K562 (cell line): ENCODE measurements at regions not wholly inside any gene's neighbourhood (a gene's known extent, or its start where the extent isn't known, plus 50 kb on each side); places are given as distances from the start of the nearest gene placed in this dataset.

Source experiments
- ATAC-seq: fragments of 200-7000 bp; cut with Tn5 transposase; 3 replicates; pipeline ENCODE4 v1.9.1; 2020; ENCODE audit warnings: moderate library complexity
- BruUV-seq: library from RNA; stranded (reverse); fragments of 400-500 nt; replicated peaks from 2 replicates; lab custom pipeline; 2021; lab: Mats Ljungman, UMichigan
- CTCF ChIA-PET: fragments of 300-600 bp; formaldehyde crosslinking; extraction: SDS; loops from one replicate; lab custom pipeline; 2021; ENCODE audit warnings: low intra/inter-chr PET ratio; lab: Yijun Ruan, JAX
- POLR2A ChIA-PET: fragments of 300-600, 350-650 bp; sonication (Branson Sonifier 250); formaldehyde crosslinking; extraction: SDS; loops from one replicate; lab custom pipeline; 2021; ENCODE audit warnings: antibody characterized with exemption, inconsistent platforms; lab: Yijun Ruan, JAX
- DNase-seq, 4 experiments: peaks; one replicate each; pipeline versions ENCODE4 v3.0.0 to v3.0.0-alpha.2; 2011 to 2018; ENCODE audit warnings: low spot score in 3 of 4, mixed read lengths in 3 of 4; ENCODE audit errors: extremely low read depth in 1 of 4
- FAIRE-seq: peaks from 2 replicates; lab custom pipeline; 2011; peaks lifted over from hg19 to GRCh38; lab: Jason Lieb, UNC
- H2AFZ ChIP-seq: 2 replicates; pipeline ENCODE4 v1.6.0; 2011; ENCODE audit warnings: low read depth, low read length, control low read depth, inconsistent platforms
- H3K27ac ChIP-seq: fragments of 200-600 bp; 3 replicates; pipeline ENCODE4 v1.8.0; 2011; ENCODE audit warnings: low read depth, mild to moderate bottlenecking, control low read depth, inconsistent platforms, low read length, moderate library complexity, mixed read lengths; ENCODE audit errors: extremely low read depth
- H3K27me3 ChIP-seq, 2 experiments: fragments of 300-600 bp in 1 of 2; 2 replicates in 1 of 2; 3 replicates in 1 of 2; pipeline versions ENCODE4 v1.6.0 to v1.8.0; 2011; ENCODE audit warnings: inconsistent platforms in 2 of 2, low read length in 2 of 2, mild to moderate bottlenecking in 1 of 2, mixed read lengths in 1 of 2, moderate library complexity in 1 of 2; ENCODE audit not compliant: control insufficient read depth in 2 of 2, insufficient read depth in 2 of 2
- H3K36me3 ChIP-seq: fragments of 300-600 bp; 3 replicates; pipeline ENCODE4 v1.8.0; 2011; ENCODE audit warnings: mild to moderate bottlenecking, low read length, inconsistent platforms; ENCODE audit not compliant: control insufficient read depth, insufficient read depth
- H3K4me1 ChIP-seq, 2 experiments: fragments of 200-600 bp in 1 of 2; replicated peaks in 1 of 2; 2 replicates in 1 of 2; 3 replicates in 1 of 2; pipeline versions ENCODE4 v1.5.1 to v1.8.0; 2011; ENCODE audit warnings: inconsistent platforms in 2 of 2, low read length in 2 of 2, mild to moderate bottlenecking in 1 of 2, mixed read lengths in 1 of 2, moderate library complexity in 1 of 2; ENCODE audit not compliant: control insufficient read depth in 2 of 2, insufficient read depth in 2 of 2
- H3K4me2 ChIP-seq: 2 replicates; pipeline ENCODE4 v1.6.1; 2011; ENCODE audit warnings: low read length, control low read depth, inconsistent platforms, mixed read lengths; ENCODE audit not compliant: insufficient read depth
- H3K4me3 ChIP-seq: fragments of 200-600 bp; sonication (generic), shearing (Covaris generic); 2 replicates; pipeline ENCODE4 v1.5.1; 2016; ENCODE audit warnings: control low read depth, inconsistent platforms
- H3K79me2 ChIP-seq: fragments of 200-600 bp; 3 replicates; pipeline ENCODE4 v1.8.0; 2011; ENCODE audit warnings: low read length, inconsistent platforms; ENCODE audit not compliant: control insufficient read depth, insufficient read depth
- H3K9ac ChIP-seq, 2 experiments: 2 replicates each; pipeline versions ENCODE4 v1.6.0 to v1.6.1; 2011; ENCODE audit warnings: low read depth in 2 of 2, low read length in 2 of 2, control low read depth in 1 of 2, inconsistent platforms in 1 of 2, mild to moderate bottlenecking in 1 of 2, mixed read lengths in 1 of 2; ENCODE audit not compliant: insufficient read depth in 1 of 2
- H3K9me1 ChIP-seq: one replicate; pipeline ENCODE4 v1.6.0; 2011; ENCODE audit warnings: inconsistent platforms, mild to moderate bottlenecking, low read length, moderate library complexity; ENCODE audit not compliant: control insufficient read depth, insufficient read depth
- H3K9me3 ChIP-seq: replicated peaks from 2 replicates; pipeline ENCODE4 v1.5.1; 2011; ENCODE audit warnings: low read depth, low read length, inconsistent platforms; ENCODE audit not compliant: control insufficient read depth, insufficient read depth
- H4K20me1 ChIP-seq: replicated peaks from 2 replicates; pipeline ENCODE4 v1.6.1; 2011; ENCODE audit warnings: low read length, inconsistent platforms, mixed read lengths; ENCODE audit not compliant: control insufficient read depth, insufficient read depth
- ESRRA ChIP-seq: fragments of 450-650 bp; IDR thresholded peaks from 2 replicates; pipeline ENCODE4 v1.6.1; 2014; ENCODE audit warnings: low read depth, mild to moderate bottlenecking, moderate library complexity, borderline replicate concordance
- L3MBTL2 ChIP-seq: fragments of 450-650 bp; IDR thresholded peaks from 2 replicates; pipeline ENCODE4 v1.6.1; 2016; ENCODE audit warnings: mild to moderate bottlenecking, moderate library complexity
- MCM3 ChIP-seq: fragments of 450-650 bp; IDR thresholded peaks from 2 replicates; pipeline ENCODE4 v1.6.1; 2016
- POLR2AphosphoS2 ChIP-seq: IDR thresholded peaks from 2 replicates; pipeline ENCODE4 v1.6.1; 2012; ENCODE audit warnings: low read length, improper control_type of control experiment
- RAD51 ChIP-seq: fragments of 450-650 bp; IDR thresholded peaks from 2 replicates; pipeline ENCODE4 v1.7.1; 2016; ENCODE audit warnings: low read depth, mild to moderate bottlenecking, borderline replicate concordance
- RBBP5 ChIP-seq: fragments of 200-600 bp; sonication (generic); IDR thresholded peaks from 2 replicates; pipeline ENCODE4 v1.6.1; 2012; ENCODE audit warnings: borderline replicate concordance, mild to moderate bottlenecking, low read length, control low read depth, inconsistent platforms; ENCODE audit not compliant: insufficient read depth, poor library complexity, severe bottlenecking
- WGBS: fragments of 100-300 bp; shearing (Covaris generic); methylation state at CpG from one replicate; pipeline ENCODE4 v1.1.6; 2016; ENCODE audit warnings: low coverage, mixed read lengths; ENCODE audit not compliant: insufficient coverage; ENCODE audit errors: missing lambda C conversion rate; 5-methylcytosine and 5-hydroxymethylcytosine counted together
- in situ Hi-C: fragments of 300-500 bp; cut with MboI; formaldehyde crosslinking; loops from 4 replicates; pipeline ENCODE4 v1.15.0; 2018; ENCODE audit warnings: inconsistent platforms, mixed read lengths
- intact Hi-C: fragments of 100-400 bp; cut with micrococcal nuclease; formaldehyde crosslinking; loops from 2 replicates; pipeline ENCODE4 v1.14.2; 2022
- TF ChIP-seq, protein P1 (sequence below): sonication (generic); formaldehyde crosslinking; IDR thresholded peaks from 2 replicates; pipeline ENCODE4 v1.8.1; 2023; ENCODE audit warnings: mild to moderate bottlenecking, missing genetic modification reagents

DNA sequence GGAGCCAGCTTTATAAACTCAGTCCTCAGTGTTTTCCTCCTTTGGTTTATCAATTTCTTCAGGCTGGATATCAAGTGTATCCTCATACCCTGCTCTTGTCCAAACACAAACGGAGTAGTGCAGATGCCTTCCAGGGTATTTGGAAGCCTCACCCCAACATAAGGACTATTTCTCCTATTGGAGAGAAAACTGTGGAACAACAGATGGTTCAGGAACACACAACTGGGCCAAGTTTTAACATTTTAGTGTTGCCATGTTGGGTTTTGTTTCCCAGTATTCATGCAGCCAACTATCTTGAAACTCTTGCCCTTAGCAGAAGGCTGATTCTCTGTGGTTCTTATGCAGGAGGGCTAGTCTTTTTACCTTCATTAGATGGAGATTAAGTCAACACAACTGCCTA is 398.1 kb downstream of the GABRB3 start:
- FAIRE-seq (no peak), ATAC-seq (no peak), DNase-seq (no peak)
- H4K20me1 ChIP-seq, result no peaks in the 10 kb centered on the region
- no peak overlapping the region for H3K9ac ChIP-seq
- ChIA-PET POLR2A (no interaction called here), CTCF (no interaction called here)
- BruUV-seq, result no TSS peak
- H3K79me2 ChIP-seq, result no peaks in the 10 kb centered on the region
- H3K4me2 ChIP-seq, result no peak overlapping the region
- H3K9me3 ChIP-seq, result no peaks in the 10 kb centered on the region
- H3K9me1 ChIP-seq, result no peaks in the 10 kb centered on the region
- H3K27ac ChIP-seq, result no peak overlapping the region
- 8% methylated on average over 1 of the region's 1 CpG for WGBS
- H3K4me3 ChIP-seq, result no peak overlapping the region
- in situ Hi-C loops, result no loop called here
- H3K36me3 ChIP-seq, result no peaks in the 10 kb centered on the region
- no peaks in the 10 kb centered on the region for H3K27me3 ChIP-seq
- no peak for TF ChIP-seq MCM3
- no peak for TF ChIP-seq RBBP5
- TF ChIP-seq, protein P1, sequence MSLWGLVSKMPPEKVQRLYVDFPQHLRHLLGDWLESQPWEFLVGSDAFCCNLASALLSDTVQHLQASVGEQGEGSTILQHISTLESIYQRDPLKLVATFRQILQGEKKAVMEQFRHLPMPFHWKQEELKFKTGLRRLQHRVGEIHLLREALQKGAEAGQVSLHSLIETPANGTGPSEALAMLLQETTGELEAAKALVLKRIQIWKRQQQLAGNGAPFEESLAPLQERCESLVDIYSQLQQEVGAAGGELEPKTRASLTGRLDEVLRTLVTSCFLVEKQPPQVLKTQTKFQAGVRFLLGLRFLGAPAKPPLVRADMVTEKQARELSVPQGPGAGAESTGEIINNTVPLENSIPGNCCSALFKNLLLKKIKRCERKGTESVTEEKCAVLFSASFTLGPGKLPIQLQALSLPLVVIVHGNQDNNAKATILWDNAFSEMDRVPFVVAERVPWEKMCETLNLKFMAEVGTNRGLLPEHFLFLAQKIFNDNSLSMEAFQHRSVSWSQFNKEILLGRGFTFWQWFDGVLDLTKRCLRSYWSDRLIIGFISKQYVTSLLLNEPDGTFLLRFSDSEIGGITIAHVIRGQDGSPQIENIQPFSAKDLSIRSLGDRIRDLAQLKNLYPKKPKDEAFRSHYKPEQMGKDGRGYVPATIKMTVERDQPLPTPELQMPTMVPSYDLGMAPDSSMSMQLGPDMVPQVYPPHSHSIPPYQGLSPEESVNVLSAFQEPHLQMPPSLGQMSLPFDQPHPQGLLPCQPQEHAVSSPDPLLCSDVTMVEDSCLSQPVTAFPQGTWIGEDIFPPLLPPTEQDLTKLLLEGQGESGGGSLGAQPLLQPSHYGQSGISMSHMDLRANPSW (CRISPR knock-in tag), result no peak
- TF ChIP-seq RAD51, result no peak
- no peak for TF ChIP-seq POLR2AphosphoS2
- no peak for TF ChIP-seq ESRRA
- TF ChIP-seq L3MBTL2, result no peak
- H3K4me1 ChIP-seq, result no peaks in the 10 kb centered on the region
- H2AFZ ChIP-seq, result no peak overlapping the region
- intact Hi-C loops, result no loop called here
